Ureter (tissue), 1 donor: ENCODE measurements at regions not wholly inside any gene's neighbourhood (a gene's known extent, or its start where the extent isn't known, plus 50 kb on each side); places are given as distances from the start of the nearest gene placed in this dataset.
A peak's percentile ranks its signal among the peaks of the same experiment; 100 is the strongest.
"Not testable (repeated sequence)": the region's sequence is repeated elsewhere in the genome, so short reads cannot be mapped to it uniquely, and the experiment has no call there.

ENCODE experiments used
- DNase-seq: peaks from one replicate; pipeline ENCODE4 v3.0.0-alpha.2; 2020; ENCODE audit warnings: low spot score
- donor health status: DM: yes; HTN: yes; CAD: no.

- DNase-seq: no peak
Observed at GRCh38 chr14:95818581-95818980, 58.1 kb upstream of the TUNAR start.

GRCh38 chr14:95817271-95817670 is 59.4 kb upstream of the TUNAR start:
- DNase-seq: no peak

DNA sequence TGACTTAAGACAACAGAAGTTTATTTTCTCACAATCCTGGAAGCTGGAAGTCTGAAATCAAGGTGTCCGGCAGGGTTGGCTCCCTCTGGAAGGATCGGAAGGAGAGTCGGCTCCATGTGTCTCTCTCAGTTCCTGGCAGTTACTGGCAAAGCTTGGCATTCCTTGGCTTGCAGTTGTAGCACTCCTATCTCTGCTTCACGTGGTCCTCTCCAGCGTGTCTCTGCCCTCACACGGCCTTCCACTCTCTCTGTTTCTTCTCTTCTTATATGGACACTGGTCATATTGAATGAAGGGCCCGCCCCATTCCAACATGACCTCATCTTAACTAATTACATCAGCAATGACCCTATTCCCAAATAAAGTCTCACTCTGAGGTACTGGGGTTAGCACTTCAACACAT is 60.1 kb upstream of the TUNAR start:
- no peak for DNase-seq

DNA sequence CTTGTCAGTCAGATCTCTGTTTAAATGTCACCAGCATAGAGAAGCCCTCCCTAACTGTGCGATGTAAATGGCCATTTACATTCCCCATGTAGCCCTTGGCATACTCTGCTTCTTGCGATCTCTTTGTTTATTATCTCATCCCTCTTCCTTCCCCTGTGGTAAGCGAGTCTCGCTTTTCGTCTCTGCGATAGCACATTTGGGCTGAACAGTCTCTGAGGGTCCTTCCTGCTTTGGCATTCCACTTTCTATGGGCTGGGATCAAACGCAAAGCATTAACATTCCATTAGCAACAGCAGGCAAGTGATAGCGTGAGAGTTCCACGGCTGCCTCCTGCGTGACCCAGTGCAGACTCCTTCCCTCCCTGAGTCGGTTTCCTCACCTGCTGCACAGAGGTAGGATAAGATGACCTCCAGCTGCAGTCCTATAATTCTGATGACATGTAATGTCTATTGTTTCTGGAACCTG is 61.4 kb upstream of the TUNAR start:
- no peak for DNase-seq

- no peak for DNase-seq
Observed at GRCh38 chr14:95814363-95815225, 62.0 kb upstream of the TUNAR start.

GRCh38 chr14:95811813-95812212 is 64.8 kb upstream of the TUNAR start:
- peak; percentile 4 for DNase-seq

DNA sequence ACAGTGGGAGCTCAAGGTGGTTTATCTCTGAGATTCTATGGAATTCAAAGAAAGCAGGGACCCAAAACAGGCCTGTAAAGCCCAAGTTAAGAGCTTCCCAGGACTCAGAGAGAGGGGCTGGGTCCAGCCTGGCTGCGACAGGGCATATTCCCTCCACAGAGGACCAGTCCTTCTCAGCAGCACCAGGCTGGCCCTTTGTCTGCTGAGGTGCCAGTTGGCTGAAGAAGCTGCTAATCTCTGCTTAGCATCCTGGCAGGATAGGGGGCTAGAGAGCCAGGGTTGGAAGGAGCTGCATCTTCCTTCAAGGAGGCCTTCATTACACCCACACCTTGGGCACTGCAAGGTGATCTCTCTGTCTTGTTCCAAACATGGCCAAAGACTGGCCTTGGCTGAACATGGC is 68.3 kb upstream of the TUNAR start:
- DNase-seq: no peak

DNA sequence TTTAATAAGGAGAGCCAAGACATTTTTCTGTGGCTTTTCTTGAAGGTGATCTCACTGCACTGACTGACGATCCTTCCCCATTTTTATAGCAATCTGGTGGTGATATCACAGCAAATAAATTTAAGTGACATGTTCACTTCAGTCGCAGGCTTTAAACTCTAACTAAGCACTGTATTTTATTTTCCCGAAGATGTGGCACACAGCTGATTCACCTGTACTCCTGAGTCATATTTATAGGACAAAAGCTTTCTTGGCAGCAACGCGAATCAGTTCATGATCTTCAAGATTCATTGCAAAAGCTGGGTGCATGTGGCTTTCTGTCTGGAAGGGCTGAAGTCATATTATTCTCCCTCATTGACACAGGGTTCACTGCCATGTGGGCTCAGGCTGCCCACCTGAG is 79.8 kb upstream of the TUNAR start:
- no peak for DNase-seq

DNA sequence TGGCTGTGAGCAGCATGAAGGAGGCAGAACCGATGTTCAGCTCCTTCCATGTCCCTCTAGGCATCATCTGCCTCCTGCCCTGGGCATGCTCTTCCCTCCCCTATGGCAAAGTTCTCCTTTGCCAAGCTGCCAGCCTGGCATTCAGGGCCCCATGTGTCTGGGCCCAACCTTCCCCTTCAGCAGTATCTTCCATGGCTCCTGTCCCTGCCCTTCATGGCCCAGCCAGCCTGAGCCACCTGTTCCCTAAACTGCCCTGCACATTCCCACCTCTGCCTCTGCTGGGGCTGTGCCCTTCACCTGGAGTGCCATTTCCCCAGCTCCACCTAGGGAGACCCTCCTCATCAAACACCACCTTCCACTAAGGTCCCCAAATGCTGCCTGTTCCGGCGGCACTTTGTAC is 74.0 kb upstream of the TCL1A start:
- DNase-seq: no peak

- no peak for DNase-seq
Observed at GRCh38 chr14:95786566-95786965, 72.6 kb upstream of the TCL1A start.

DNA sequence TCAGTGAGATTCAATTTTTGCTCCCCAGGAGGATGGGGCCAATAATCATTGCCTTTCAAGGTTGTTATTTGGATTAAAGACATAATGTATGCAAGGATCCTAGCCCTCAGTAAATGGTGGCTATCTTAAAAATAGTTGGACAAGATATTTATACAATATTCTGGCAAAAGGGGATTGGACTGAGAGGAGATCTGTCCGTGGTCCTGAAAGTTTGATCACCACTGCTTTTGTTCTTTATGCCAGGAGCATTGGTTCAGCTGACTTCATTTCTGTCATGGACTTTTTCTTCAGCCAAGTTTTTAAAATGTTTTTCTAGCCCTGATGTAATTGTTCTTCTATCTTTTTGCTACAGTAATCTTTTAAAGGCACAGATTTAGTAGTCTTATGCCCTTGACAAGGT is 70.2 kb upstream of the TCL1A start:
- no peak for DNase-seq

DNA sequence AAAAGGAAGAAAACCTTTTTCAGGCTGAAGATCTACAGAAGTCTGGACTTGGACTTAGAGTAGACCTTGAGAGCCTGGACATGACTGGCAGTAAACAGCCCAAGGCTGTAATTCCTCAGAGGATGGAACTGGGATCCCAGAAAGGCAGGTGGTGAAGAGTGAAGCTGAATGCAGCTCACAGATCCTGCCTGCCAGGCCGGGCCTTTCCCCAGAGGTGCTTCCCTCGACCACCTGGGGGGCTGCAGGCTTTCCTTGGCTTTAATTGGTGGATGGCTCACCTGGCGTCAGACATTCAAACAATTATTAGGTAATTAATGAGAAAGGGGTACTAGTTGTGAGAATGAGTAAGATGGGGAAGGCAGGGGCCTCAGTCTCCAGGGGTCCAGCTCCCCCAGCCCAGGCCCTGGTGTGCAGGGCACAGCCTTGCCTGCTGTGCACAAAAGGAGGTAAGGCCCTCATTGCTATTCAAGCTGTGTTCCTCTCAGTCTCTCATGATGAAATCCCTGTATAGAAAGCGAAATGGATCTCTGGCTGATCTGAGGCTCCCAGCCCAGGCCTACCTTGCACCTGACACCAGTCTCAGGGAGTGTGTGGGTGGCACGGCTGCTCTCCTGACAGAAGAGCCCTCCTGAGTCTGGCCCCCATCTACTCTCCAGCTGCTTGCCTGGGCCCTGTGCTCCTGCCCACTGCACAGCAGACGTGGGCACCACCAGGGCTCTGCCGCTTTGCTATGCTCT is 63.0 kb upstream of the TCL1A start:
- no peak for DNase-seq

DNA sequence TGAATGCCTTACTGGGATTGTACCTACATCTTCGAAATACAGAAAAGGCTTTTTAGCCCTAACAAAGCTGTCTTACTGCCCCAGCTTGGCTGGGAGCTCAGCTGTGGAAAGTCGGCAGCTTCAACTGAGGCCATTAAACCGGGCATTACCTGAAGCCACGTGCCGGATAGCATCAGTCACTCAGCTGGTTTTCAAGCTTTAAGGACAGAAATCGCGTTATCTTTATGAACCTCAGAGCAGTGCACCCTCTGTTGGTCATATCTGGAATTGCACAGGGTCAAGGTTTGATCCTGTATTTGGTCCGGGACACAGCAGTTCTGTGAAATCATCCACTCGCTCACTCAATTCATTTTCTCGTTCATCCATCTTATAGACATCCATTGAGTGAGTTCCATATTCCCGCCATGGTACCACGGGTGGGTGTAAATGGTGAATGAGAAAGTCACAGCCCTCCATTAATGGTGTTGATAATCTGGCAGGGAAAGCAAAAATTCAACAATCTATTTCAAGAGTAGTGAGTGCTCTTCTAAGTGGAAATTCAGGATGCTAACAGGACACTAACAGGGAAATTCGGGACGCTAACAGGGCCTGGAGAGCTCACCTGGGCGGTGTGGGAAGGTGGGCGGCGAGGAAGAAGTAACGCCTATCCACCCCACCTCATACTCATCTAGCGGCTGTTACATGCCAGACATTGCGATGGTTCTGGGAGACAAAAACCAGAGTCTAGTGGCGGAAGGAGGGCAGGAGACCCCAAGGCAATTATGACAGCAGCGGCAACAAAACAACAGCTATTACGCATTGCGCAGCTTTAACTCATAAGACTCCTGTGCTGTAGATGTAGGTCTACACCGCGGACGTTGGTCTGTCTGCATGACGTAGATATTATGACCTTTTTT is 60.6 kb upstream of the TCL1A start:
- DNase-seq: peak; percentile 54

GRCh38 chr14:95770777-95771176 is 56.9 kb upstream of the TCL1A start:
- DNase-seq: no peak

GRCh38 chr14:95769976-95770375 is 56.1 kb upstream of the TCL1A start:
- no peak for DNase-seq

DNA sequence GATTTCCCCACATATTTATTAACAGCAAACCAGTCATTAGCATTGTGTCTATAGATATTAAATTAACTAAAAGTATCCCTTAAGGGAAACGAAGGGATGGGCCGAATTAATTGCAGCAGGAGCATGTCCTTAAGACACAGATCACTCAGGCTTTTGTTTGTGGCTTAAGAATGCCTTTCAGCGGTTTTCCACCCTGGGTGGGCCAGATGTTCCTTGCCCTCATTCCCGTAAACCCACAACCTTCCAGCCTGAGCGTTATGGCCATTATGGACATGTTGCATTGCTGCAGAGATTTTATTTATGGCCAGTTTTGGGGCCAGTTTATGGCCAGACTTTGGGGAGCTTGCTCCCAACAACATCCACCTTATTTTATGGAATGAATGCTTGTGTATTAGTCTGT is 55.5 kb upstream of the TCL1A start:
- not testable (repeated sequence) for DNase-seq

DNA sequence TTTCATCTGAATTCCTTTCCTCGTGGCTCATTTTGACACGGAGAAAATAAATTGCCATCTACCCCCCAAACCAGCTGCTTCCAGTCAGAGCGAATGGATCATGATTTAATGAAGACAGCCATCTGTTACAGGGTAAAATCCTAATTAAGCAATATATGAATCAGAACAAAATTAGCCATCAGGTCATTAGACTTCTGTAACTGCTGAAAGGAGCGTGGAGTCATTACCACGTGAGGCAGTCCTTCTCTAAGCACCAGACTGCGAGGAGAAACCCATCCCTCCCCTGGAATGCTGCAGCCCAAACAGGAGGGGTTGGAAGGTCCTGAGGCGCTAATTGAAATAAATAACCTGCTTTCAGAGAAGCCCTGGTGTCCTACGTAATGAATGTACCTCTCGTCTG is 51.1 kb upstream of the TCL1A start:
- no peak for DNase-seq

- DNase-seq: no peak
Observed at GRCh38 chr14:95763875-95764274, 50.0 kb upstream of the TCL1A start.
